ENCODE measurements at regions not wholly inside any gene's neighbourhood (a gene's known extent, or its start where the extent isn't known, plus 50 kb on each side); places are given as distances from the start of the nearest gene placed in this dataset.
"Not testable (repeated sequence)": the region's sequence is repeated elsewhere in the genome, so short reads cannot be mapped to it uniquely, and the experiment has no call there.

- H3K4me1 ChIP-seq; H3K27me3 ChIP-seq; DNase-seq; intact Hi-C loops (cut with DNase I); H3K36me3 ChIP-seq; H3K27ac ChIP-seq; H3K9me3 ChIP-seq: not testable (repeated sequence)
- H3K4me3 ChIP-seq (replicated peaks in 1 of 3), result peak overlapping the region in 1 of 3 donors; percentile 9
- WGBS, 2 donors, result 1 to 3% methylated on average over 21 to 24 of the region's 25 CpGs
Measured at GRCh38 chr1:148049115-148049496, 103.0 kb downstream of the NBPF11 start.

GRCh38 chr1:148048423-148049114 lies 103.5 kb downstream of the NBPF11 start:
- WGBS, 2 donors, result 16% methylated on average over 14 of the region's 51 CpGs; no CpG with 5 or more reads in 1 of the 2 donors
- H3K9me3 ChIP-seq; H3K27me3 ChIP-seq; intact Hi-C loops (cut with DNase I); H3K27ac ChIP-seq; H3K36me3 ChIP-seq; H3K4me1 ChIP-seq: not testable (repeated sequence)
- H3K4me3 ChIP-seq (replicated peaks in 1 of 3), result peak overlapping the region in 1 of 3 donors; percentile 9
- DNase-seq, result peak; percentile 3 to 5

DNA sequence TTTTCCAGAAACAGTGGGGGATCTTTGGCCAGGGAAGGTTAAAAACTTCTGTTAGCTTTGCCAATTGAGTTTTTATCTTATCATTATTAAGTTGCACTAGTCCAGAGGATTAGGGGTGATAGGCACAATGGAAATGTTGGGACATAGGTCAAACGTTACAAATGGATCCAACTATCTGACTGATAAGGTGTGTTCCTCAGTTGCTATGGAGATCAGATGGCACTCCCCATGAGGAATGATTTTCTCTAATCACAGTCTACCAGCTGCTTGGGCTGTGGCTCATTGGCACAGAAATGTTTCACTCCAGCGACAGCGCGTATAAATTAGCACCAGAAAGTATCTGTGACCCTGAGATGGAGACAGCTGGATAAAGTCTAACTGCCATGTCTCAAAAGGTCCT lies 106.2 kb downstream of the NBPF11 start:
- H3K9me3 ChIP-seq; H3K4me3 ChIP-seq (replicated peaks in 1 of 3); H3K27ac ChIP-seq; H3K36me3 ChIP-seq; intact Hi-C loops (cut with DNase I); DNase-seq; H3K27me3 ChIP-seq; H3K4me1 ChIP-seq: not testable (repeated sequence)
- 89 to 92% methylated on average over 3 to 4 of the region's 4 CpGs for WGBS, 2 donors

GRCh38 chr1:148044495-148044894 lies 107.6 kb downstream of the NBPF11 start:
- H3K36me3 ChIP-seq; H3K4me1 ChIP-seq; H3K27me3 ChIP-seq; DNase-seq; H3K9me3 ChIP-seq; H3K27ac ChIP-seq; intact Hi-C loops (cut with DNase I); H3K4me3 ChIP-seq (replicated peaks in 1 of 3): not testable (repeated sequence)
- WGBS, 2 donors, result 92 to 93% methylated on average over 6 of the region's 6 CpGs

All from thyroid gland (tissue), 4 donors.